ENCODE measurements at regions not wholly inside any gene's neighbourhood (a gene's known extent, or its start where the extent isn't known, plus 50 kb on each side); places are given as distances from the start of the nearest gene placed in this dataset.

DNA sequence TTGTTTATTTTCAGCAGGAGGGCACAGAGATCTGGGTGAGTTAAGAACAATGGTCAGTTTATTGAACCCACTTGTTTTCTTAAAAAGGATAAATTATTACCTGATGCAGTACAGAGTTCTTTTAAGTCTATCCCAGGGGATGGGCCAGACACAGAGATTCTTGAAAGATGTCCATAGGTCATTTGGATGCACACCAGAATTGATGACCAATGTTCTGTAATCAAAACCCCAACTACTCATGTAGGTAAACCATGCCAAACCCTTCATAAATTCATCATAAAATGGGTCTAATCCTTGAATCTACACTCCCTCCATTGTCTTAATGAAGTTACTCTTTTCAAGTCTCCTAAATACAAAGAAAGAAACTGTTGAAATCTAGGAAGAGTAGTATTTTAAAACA lies 273.0 kb upstream of the COL8A1 start:
- DNase-seq, result no peak

DNA sequence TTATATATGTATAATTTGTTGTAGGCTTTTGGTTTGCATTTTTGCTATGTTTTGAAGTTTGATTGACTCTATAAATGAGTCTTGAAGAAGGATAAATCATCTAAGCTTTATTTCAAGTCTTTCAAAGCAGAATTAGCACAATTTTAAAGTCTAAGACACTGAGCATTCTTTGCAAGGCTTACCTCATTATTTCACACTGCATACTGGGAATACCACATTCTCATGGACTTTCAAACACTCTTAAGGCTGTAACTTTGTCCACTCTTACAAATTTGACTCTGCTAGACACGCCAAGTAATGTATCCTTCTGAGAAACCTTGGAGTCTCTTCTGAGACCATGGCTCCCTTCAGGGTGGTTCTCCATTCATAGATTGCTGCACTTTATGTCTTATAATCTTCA lies 281.3 kb upstream of the COL8A1 start:
- no peak for DNase-seq

DNA sequence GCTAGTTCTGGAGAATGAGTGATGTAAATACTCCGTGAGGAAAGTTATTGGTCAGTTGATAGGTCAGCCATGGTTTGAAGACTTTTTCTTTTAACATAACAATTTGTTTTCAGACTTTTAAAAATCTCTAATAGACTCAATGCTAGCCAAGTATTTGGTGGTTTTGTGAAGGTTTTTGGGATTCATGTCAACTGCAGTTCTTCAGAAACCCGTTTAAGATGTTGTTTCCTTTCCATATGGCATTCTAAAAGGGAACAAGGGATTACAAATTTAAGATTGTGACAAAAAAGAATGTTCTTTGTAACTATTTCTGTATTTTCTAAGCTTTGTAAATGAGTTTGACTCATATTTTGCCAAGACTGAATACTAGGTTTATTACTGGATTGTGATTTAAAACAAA lies 281.7 kb upstream of the COL8A1 start:
- no peak for DNase-seq

DNA sequence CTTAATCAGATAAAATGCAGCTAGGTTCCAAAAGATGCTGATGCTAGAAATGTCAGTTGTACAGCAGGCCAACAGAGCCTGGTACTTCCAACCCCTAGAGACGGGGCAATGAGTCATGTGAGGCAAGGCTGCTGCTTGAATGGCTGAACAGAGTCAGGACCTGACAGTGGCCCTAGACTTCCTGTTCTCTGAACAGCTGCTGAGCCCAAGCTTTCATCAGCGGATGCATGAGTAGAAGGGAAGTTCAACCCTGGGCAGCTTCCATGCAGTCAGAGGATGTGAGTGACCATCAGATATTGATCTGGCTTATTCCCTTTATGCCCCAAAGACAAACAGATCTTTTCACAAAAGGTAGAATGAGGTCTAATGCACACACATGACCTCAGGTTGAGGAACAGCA lies 282.9 kb upstream of the COL8A1 start:
- DNase-seq, result no peak

DNA sequence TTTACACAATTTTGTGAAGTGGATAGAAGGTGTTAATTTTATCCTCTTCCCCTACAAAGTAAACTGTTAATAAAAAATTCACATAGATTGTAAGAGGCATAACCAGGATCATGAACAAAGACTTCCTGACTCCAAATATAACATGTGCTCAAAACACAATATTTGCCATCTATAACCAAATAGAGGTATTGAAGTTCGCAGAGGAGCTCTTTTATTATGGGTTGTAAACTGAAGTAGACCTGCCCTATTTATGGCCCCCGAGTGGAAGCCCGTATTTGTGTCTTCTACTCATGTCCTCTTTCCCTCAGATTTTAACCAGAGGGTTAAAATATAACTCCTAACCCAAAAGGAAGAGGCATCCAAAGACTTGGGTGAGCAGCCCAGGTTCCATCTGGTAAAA lies 285.6 kb upstream of the COL8A1 start:
- no peak for DNase-seq

DNA sequence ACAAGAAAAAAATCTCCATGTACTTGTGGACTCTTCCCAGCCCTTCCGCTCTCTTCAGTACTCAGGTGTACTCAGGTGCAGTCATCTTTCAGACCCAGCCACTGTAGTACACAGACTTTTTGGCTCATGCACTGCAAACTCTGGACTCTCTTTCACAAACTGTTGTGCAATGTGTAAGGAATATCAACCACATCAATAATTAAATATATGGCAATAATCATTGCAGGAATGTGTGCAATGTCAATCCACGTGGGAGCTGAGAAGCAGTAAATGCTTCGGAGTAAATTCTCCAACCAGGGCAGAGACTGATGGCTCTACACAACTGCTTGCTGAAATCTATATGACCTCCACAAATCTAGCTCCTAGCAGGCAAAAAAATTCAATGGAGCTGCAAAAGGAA lies 287.3 kb upstream of the COL8A1 start:
- no peak for DNase-seq

DNA sequence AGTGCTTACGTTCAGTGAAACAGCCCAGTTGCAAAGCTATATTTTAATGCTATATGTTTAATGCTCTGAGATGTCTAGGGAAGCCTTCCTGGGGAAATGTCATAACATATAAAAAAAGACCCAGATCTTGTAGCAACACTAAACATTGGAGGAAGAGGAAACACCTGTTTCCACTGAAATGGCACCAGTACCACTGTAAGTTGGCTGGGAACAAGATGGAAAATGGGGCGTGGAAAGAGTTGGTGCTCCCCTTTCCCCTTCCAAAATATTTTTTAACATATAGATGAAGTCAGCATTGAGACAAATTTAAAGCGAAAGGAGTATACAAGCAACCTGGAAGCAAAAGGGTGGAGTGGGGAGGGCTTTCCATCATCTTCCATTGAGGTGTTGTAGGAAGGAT lies 289.9 kb upstream of the COL8A1 start:
- no peak for DNase-seq

DNA sequence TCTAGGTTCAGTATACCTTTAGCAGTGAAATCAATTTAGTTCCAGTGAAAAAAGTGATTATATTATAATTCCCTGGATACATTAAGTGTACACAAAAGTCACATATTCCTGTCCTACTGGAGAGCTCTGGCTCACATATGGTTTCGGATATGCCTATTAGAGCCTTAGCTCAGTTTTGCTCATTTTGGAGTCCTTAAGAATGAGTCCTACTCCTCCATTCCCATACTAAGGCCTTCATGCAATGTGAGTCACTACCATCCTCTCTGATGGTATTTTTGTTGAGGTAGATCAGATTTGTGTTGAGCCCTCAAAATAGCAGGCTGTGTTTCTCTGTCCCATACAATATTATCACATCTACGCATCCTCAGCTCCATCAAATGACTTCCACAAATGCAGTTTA lies 294.2 kb upstream of the COL8A1 start:
- DNase-seq, result no peak

DNA sequence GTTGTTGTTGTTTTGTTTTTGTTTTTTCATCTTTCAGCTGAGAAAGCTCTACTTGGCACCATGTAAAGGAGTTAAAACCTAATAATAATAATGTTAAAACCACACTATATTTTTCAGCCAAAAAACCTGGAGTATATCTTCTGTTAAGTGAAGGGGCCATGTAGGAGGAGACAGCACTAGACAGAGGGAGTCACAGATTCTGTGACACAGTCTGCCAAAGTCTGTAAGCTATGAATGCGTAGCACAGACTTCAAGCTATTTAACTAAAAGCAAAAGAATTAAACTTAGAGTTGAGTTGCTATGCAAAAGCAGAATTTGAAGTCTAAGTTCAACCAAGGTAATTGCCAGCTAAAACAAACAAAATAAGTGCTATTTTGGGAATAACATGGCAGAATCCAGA lies 296.0 kb upstream of the COL8A1 start:
- no peak for DNase-seq

DNA sequence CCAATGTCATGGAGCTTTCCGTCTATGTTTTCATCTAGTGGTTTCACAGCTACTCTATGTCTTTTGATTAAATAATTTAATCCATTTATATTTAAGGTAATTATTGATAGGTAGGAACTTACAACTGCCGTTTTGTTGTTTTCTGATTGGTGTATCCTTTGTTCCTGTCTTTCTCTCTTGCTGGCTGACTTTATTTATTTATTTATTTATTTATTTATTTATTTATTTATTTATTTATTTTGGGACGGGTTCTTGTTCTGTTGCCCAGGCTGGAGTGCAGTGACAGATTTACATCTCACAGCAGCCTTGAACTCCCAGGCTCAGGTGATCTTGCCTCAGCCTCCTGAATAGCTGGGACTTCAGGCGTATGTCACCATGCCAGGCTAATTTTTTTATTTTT lies 299.2 kb upstream of the COL8A1 start:
- no peak for DNase-seq

DNA sequence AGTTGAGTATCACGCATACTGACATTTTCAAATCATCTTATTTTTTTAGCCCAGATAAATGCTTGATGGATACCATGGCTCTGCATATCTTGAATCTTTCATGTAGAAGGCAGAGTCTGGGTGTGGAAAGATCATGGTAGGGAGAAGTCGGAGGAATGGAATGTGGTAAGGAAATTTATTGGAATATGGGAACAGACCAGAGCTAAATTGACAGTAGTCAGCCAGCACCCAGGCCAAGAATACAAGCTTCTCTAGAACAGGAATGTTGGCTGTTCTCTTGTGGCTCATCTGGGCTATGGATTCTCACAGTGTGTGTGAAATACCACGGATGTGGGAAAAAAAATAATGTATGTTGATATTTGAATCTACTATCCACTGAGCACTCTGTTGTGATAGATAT lies 305.7 kb upstream of the COL8A1 start:
- no peak for DNase-seq

DNA sequence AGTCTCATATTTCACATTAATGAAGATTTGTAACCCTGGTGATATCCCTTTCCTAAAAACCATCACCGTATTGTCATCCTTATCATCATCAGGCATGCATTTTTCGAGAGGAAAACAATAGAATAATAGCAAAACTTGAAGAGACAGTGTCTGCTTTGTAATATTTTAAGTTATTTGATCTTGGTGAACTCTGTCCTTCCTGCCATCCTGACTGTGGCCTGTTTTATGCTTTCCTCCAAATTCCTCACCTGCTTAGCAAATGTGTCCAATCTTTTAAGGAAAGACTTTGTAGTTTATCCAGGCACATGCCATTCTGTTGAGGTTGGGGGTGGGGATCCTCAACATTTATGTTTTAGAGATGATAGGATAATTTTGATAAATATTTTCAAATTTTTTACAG lies 306.1 kb upstream of the COL8A1 start:
- DNase-seq, result no peak

DNA sequence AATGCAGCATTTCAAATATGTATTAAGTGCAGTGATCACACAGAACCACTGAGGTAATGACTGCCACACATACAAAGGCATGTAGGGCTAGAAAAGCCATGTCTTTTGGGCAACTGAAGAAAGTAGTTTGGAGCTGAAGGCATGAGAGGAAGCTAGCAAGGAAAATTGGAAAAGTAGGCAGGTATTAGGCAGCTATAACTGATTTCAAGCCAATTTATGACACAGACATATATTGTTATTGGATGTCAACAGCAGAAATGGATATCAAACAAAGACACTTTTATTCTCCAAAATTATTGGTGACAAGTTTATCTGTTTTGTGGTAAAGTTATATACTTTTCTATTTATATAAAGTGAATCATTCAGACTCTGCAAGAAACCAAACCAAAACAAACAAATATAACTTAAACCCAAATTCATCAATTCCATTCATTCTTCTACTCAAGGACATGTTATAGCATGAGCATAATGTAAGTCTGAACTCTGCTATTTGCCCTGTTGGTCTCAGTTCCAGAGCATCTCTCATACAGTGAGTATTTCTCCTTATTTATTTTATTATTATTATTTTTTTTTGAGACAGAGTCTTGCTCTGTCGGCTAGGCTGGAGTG lies 307.4 kb upstream of the COL8A1 start:
- DNase-seq, result no peak

DNA sequence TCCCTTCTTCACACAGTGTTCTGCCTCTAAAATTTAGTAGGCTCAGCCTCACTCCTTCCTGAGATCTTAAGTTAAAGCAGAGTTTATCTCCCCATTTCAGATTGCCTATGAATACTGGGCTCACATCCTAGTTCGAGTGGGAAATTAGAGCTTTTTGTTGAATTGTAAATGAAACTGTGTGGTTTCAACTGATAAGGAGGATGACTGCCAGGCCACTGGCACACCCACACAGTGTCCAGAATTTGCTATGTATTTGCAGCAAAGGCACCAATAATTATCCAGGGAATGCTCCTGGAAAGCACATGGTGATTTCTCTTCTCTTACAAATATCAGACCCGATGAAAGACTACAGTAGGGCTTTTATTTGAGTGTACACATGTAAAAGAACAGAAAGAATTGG lies 308.1 kb upstream of the COL8A1 start:
- DNase-seq, result no peak

DNA sequence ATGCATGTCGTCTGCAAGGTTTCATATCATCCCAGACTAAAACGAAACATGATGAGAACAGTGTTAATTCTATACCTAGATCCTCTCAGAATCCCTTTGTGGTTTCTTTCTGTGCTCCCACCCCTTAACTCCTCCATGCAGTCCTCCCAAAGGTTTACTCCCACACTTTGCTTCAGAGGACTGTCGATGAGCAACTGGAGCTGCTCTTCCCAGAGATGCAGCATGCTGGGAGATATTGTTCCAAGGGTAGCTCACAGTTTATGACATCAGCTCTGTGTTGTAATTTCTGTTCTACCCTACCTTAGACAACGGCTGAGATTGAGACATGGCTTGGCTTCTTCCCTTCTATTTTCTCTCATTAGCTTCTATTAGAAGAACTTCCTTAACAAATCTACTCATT lies 313.0 kb upstream of the COL8A1 start:
- no peak for DNase-seq

DNA sequence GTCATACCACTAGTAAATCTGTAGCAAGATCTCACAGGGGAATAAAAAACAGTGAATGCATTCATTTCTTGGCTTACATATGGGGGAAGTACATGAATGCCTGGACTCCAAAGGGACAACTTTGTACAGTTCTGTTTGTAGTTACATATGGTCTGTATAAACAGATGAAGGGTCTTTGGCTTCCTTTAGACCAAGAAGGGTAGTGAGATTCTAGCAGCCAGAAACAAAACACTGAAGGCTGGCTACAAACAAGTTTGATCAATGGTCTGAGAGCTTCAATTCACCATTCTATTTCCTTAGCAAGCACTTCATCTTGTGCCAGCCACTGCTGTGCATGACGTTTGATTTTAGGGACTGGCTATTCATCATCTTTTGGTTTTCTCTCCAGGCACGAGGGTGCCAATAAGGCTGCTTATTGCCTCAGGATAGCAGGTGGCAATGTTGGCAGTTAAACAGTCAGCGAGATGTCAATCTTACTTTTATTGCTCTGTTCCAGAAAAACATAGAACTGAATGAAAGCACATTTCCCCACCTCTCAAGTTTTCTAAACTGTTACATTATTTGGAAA lies 313.7 kb upstream of the COL8A1 start:
- no peak for DNase-seq

DNA sequence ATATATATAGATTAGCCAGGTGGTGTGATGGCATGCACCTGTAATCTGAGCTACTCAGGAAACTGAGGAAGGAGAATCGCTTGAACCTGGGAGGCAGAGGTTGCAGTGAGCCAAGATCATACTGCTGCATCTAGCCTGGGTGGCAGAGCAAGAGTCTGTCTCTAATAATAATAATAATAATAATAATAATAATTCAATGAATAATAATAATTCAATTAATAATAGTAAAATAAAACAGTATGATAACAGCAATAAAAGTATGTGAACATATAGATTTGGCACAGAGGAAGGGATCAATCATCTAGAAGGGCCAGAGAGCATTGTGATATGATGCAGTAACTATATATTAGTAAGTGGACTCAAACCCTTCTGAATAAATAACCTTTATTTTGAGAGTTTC lies 314.5 kb upstream of the COL8A1 start:
- no peak for DNase-seq

DNA sequence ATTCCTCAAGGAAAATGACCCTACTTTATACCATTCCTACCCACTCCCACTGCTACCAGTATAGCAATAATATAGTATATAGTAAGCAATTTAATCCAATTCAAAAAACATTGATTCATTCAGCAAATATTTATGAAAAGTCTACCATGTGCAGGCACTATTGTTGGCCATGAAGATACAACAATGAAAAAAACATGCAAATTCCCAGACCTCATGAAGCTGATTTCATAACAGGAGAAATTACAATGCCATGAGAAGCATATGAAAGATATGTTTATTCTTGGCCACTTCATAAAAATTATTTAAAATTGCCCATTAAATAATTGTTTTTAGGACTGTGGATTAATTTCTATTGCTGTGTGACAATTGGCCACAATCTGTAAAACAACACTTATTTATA lies 315.8 kb upstream of the COL8A1 start:
- DNase-seq, result no peak

DNA sequence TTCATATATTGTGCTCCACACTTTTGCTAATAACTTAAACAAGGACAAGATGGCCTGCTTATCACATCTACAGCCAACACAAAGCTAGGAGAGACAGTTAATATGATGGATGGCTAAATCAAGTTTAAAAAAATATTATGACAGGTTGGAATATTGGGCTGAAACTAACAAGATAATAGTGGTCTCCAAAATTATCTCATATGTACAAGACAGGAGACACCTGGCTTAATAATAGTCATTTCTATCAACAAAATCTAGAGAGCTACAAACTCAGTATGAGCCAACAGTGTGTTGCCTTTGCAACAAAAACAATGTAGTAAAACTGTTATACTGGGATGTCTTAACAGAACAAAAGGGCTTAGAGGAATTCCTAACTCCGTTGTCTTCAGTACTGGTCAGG lies 317.1 kb upstream of the COL8A1 start:
- DNase-seq, result no peak

DNA sequence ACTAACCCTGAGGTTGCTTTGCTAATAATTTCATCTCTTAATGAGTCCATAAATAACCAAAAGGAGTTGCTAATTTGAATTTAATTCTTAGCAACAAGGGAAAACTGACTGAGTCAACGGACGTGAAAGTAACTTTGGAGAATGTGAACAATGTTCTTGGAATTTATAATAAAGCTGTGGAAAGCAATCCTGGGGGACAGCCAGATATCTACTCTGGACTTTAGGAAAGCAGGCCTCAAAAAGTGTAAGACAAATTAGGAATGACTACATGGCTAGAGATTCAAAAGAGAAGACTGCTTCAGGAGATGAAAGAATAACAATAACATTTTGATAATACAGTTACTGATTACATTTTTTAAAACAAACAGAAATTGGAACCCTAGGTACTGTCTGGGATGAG lies 318.4 kb upstream of the COL8A1 start:
- DNase-seq, result no peak

DNA sequence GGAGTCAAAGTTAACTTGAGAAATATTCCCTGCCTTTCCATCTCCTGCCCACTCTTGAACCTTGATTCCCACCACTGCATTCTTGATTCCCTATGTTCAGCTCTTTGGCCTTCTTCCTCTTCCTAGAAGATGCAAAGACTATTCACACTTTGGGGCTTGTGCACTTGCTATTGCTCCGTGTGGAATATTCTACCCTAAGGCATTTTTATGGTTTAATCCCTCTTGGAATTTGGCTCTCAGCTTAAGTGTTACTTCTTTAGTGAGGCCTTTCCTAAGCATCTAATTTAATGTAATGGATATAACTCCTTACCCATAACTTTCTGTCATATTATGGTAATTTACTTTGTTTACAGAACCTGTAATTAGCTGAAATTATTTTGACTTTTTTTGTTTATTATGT lies 318.9 kb upstream of the COL8A1 start:
- DNase-seq, result no peak

DNA sequence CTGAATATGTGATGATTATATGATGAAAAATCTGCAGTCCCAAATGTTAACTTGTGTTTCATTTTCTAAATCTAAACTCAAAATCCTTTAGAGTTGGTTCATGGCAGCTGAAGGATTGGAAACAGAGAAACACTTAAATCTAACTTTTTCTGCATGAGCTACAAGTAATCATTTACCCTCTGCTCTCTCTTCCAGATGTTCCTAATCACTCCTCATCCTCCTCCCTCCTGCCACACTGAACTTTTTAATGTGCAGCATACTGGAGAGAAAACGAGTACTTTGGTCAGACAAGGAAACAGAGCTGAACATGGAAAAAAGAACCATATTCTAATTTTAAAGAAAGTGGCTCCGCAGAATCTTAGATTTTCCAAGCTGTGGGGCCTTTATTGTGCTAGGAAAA lies 321.2 kb upstream of the COL8A1 start:
- no peak for DNase-seq

DNA sequence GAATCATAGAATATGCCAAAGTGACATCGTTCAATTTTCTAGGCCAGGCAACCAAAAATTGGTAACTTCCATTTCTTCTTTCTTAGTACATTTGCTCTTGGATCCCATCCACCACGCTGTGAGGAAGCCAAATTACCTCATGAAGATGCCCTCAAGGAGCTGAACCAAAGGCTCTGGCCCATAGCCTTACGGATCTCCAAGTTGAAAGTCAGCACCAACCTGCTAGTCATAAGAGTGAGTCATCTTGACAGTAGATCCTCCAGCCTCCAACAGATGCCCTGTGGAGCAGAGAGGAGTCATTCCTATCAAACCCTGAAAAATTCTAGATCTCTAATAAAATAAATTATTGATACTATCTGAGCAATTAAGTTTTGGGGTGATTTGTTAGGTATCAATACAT lies 322.5 kb upstream of the COL8A1 start:
- DNase-seq, result no peak

DNA sequence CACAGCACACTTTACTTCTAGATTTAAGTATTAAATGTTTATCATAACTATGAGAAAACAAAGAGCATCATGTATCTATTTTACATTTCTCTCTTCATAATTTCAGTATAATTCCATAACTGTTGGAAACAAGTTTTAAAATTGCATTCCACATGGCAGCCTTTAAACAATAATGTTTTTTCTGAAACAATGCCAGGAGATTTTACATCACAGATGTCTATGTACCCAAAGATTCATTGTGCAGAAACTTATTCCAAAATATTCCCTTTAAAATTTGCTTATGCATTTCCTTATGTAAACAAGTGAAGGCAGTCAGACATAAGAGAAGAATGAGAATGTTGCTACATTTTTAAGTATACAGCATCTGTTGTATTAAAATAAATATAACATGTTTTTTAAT lies 324.9 kb upstream of the COL8A1 start:
- DNase-seq, result no peak

DNA sequence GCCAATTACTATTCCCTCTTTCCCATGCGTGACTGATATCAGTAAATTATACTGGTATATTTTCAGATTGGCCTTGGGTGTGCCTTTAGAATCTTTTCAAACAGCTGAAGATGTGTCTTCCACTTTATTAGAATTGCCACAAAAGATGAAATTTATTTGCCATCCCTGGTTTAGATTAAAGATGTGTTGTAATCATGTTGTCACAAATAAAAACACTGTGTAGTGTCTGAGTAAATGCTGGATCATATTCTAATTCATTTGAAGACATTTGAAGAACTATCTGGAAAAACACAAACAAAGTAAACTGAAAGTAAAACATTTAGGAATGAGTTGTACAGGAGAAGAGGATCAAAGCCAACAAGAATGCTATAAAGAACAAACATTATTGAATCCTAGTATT lies 339.7 kb upstream of the COL8A1 start:
- DNase-seq, result no peak

DNA sequence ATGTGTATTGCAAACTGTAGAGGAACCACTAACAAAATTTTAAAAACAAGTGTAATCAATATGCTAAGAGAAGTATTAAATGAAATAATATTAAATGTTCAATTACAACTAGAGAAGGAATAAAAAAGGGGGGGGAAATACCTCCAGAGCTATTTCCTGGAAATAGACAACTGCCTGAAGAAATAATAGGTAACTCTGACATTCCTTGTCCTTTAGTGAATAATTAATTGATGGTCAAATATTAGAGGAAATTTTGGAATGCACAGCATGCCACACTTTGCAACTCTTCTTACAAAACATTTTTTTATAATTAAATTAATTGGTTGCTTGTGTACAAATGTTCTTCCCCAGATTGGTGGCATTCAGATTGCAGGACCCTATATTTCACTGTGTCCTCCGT lies 342.6 kb upstream of the COL8A1 start:
- DNase-seq, result no peak
